KOPT-K1 (cell line): ENCODE measurements at regions not wholly inside any gene's neighbourhood (a gene's known extent, or its start where the extent isn't known, plus 50 kb on each side); places are given as distances from the start of the nearest gene placed in this dataset.
A peak's percentile ranks its signal among the peaks of the same experiment; 100 is the strongest.

Experiments
- H3K27ac ChIP-seq: fragments of 200-600 bp; sonication (generic); 2 replicates; pipeline ENCODE4 v1.5.1; 2016; ENCODE audit warnings: antibody characterized with exemption, mild to moderate bottlenecking, low read depth, low read length; ENCODE audit not compliant: poor library complexity, severe bottlenecking
- H3K36me3 ChIP-seq: fragments of 200-600 bp; sonication (generic); 2 replicates; pipeline ENCODE4 v1.5.1; 2017; ENCODE audit warnings: antibody characterized with exemption, mild to moderate bottlenecking, low read length, moderate library complexity; ENCODE audit not compliant: insufficient read depth
- H3K9me3 ChIP-seq: fragments of 200-600 bp; sonication (generic); 2 replicates; pipeline ENCODE4 v1.5.1; 2017; ENCODE audit warnings: antibody characterized with exemption, low read length, mild to moderate bottlenecking; ENCODE audit not compliant: insufficient read depth, poor library complexity, severe bottlenecking

- Histone ChIP-seq H3K27ac (no peak overlapping the region), H3K36me3 (no peaks in the 10 kb centered on the region), H3K9me3 (peaks cover 24% of the 10 kb centered on the region)
Measured at GRCh38 chr2:160635488-160635887, 141.9 kb upstream of the RBMS1 start.

GRCh38 chr2:160639472-160639871 lies 145.9 kb upstream of the RBMS1 start:
- Histone ChIP-seq H3K9me3 (peaks cover 32% of the 10 kb centered on the region), H3K27ac (no peak overlapping the region), H3K36me3 (no peaks in the 10 kb centered on the region)

- Histone ChIP-seq H3K9me3 (no peaks in the 10 kb centered on the region), H3K36me3 (no peaks in the 10 kb centered on the region), H3K27ac (no peak overlapping the region)
Measured at GRCh38 chr2:160646684-160647444, 153.3 kb upstream of the RBMS1 start.

- H3K9me3 ChIP-seq = no peaks in the 10 kb centered on the region
- no peak overlapping the region for H3K27ac ChIP-seq
- H3K36me3 ChIP-seq = no peaks in the 10 kb centered on the region
Measured at GRCh38 chr2:160647967-160648685, 154.5 kb upstream of the RBMS1 start.

GRCh38 chr2:160649698-160650097 lies 156.1 kb upstream of the RBMS1 start:
- H3K36me3 ChIP-seq = no peaks in the 10 kb centered on the region
- no peak overlapping the region for H3K27ac ChIP-seq
- H3K9me3 ChIP-seq = no peaks in the 10 kb centered on the region

DNA sequence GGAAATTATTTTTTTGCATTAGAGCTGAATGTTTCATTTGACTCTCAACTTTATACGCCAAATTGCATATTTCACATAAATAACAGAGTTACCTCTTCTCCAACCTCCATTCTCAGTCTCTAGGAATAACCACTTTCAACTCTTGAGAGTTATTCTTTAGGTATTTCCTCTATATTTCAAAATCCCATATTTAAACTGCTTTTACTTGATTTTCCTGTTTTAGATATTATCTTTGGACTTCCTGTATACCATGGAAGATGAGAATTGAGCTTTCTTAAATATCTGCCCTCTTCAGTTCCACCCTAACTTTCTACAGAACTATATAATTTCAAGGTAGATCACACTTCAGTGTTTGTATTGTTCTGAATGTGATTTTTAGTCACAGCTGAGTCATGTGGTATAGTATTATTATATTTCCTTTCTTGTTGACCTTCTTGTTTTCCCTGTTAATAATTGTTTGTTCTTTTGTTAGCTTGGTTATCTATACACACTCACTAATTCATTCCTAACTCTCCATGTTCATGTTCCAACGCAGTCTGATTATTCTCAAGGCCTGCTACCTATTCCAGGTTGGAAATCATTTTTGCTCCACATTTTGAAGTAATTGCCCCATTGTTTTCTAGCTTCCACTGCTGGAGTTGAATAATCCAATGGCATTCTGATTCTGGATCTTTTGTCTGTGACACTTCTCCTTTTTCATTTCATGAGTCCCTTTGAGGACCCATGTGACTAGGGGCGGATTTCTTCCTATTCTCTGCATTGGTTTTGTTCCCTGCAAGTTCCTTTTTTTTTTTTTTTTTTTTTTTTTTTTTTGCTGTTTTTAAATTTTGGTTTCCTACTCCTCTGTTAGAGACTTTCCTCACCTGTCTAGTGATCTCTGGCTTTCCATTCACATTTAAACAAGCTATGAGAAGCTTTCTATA lies 156.8 kb upstream of the RBMS1 start:
- Histone ChIP-seq H3K36me3 (no peaks in the 10 kb centered on the region), H3K27ac (no peak overlapping the region), H3K9me3 (no peaks in the 10 kb centered on the region)

DNA sequence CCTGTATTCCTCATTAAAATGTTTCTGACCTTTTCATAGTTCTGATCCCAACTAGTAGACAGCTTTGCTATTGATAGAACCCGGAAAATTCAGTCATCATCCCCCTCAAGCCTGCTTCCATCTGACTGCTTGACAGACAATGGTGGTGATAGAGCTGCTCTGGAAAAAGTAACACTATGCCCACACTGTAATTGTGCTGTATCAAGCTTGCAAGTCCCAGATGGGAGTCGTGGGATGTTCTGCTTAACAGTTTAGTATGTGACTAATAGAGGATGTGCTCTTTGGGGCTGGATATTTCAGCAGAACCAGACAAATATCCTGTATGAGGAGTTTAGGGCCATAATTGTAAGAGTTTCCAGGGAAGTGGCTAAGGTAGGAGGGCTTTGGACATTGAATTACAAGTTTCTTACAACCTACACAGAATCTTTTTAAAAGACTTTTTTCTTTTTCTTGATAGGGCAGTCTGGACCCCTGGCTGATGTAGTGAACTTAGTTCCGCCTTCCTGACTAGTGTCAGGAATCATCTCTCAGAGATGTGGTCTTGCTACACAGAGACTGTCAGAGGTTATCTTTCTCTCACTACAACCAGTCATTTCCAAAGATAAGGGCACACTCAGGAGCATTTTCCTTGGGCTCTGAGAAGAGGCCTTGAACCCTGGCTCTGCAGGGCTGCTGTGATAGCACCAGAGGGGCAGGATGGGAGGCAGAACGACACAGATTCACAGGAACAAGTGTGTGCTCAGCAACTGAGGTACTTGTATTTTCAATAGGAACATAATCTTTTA lies 158.0 kb upstream of the RBMS1 start:
- peak overlapping the region; percentile 63 for H3K27ac ChIP-seq
- H3K36me3 ChIP-seq = no peaks in the 10 kb centered on the region
- H3K9me3 ChIP-seq = no peaks in the 10 kb centered on the region

- H3K9me3 ChIP-seq = no peaks in the 10 kb centered on the region
- no peaks in the 10 kb centered on the region for H3K36me3 ChIP-seq
- H3K27ac ChIP-seq = peak overlapping the region; percentile 63
Measured at GRCh38 chr2:160652236-160652635, 158.6 kb upstream of the RBMS1 start.

DNA sequence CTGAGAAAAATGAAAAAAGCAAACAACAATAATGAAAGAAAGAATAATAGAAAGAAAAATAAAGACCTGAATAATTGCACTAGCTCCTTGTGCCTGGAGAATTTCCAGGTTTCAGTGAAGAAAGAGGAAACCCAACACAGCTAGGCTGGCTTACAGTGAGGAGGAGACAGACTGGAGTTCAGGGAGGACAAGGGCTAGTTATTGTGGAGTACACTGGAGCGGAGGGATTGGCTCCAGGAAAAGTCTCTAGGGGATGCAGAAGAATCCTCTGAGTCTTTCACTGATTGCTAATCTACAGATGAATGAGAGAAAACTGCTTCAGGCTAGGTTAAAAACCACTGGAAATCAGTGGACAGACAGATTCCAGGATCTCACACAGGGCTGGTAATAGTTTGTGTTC lies 163.6 kb upstream of the RBMS1 start:
- no peaks in the 10 kb centered on the region for H3K9me3 ChIP-seq
- H3K36me3 ChIP-seq = no peaks in the 10 kb centered on the region
- H3K27ac ChIP-seq = no peak overlapping the region

DNA sequence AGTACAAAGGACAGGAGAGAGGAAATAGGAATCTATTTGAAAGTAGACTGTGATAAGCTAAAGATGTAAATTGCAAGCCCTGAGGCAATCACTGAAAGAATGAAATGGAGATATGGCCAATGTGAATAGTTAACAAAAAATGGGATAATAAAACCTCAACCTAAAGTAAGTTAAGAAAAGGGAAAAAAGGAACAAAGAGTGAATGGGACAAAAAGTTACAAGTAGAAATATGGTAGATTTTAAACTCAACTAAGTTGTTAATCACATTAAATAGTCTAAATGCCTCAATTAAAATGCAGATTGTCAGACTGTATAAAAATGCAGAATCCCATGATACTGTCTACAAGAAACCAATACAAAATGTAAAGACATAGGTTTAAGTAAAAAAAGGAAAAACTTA lies 165.2 kb upstream of the RBMS1 start:
- Histone ChIP-seq H3K27ac (no peak overlapping the region), H3K9me3 (no peaks in the 10 kb centered on the region), H3K36me3 (no peaks in the 10 kb centered on the region)

GRCh38 chr2:160660741-160661140 lies 167.1 kb upstream of the RBMS1 start:
- Histone ChIP-seq H3K9me3 (no peaks in the 10 kb centered on the region), H3K27ac (no peak overlapping the region), H3K36me3 (no peaks in the 10 kb centered on the region)

- H3K9me3 ChIP-seq = no peaks in the 10 kb centered on the region
- no peak overlapping the region for H3K27ac ChIP-seq
- H3K36me3 ChIP-seq = no peaks in the 10 kb centered on the region
Measured at GRCh38 chr2:160664603-160665140, 171.1 kb upstream of the RBMS1 start.

DNA sequence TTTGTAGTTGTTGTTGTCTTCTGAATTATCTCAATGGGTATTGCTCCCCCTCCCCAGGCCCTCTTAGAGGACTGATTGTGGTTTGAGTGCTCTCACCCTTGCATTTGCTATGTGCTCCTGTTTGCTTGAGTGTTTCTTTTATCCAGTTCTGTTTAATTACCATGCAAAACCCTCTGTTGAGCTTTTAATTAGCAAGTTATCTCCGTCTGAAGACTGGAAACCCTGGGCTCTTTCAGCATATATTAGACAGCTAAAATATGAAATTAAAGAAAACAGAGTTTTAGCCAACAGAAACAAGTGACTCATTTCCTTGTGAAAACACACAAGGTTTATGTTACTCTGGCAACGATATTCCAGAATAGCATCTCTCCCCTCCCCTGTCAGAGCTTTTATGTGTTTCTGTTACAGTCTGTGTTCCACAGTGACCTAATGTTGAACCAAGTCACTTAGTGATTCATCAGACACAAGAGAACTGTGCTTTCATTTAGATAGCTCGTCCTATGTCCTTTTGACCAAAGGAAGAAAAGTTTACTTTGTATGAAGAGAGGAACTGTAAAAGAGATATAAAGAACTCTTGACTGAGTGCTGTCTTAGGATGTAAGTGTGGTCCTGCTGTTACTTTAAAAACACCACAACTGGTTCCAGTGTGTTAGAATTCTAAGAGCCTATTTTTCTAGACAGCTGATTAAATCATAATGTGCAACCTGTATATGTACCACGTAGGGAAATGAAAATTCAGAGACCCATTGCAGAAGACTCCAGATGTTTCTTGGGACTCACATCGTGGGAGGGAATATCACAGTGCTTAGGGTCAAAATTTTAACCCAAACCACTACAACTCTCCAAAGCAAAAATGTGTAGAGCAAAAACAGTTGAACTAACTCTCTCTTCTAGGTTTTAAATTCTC lies 172.8 kb upstream of the RBMS1 start:
- Histone ChIP-seq H3K9me3 (no peaks in the 10 kb centered on the region), H3K27ac (no peak overlapping the region), H3K36me3 (no peaks in the 10 kb centered on the region)
